ENCODE measurements at regions not wholly inside any gene's neighbourhood (a gene's known extent, or its start where the extent isn't known, plus 50 kb on each side); places are given as distances from the start of the nearest gene placed in this dataset.

DNA sequence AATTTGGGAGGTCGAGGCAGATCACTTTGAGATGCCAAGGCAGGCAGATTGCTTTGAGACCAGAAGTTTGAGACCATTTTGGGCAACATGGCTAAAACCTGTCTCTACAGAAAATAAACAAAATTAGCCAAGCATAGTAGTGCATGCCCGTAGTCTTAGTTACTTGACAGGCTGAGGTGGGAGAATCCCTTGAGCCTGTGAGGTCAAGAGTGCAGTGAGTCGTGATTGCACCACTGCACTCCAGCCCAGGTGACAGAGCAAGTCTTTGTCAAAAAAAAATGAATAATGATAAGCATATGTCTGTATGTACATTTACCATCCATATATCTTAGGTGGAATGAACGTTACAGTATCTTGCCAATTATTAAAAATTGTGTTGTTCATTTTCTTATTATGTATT is 2447.7 kb downstream of the PCDH9 start:
- no peaks in the 10 kb centered on the region for H3K27me3 Mint-ChIP-seq
- no peak for ATAC-seq (replicated peaks)

DNA sequence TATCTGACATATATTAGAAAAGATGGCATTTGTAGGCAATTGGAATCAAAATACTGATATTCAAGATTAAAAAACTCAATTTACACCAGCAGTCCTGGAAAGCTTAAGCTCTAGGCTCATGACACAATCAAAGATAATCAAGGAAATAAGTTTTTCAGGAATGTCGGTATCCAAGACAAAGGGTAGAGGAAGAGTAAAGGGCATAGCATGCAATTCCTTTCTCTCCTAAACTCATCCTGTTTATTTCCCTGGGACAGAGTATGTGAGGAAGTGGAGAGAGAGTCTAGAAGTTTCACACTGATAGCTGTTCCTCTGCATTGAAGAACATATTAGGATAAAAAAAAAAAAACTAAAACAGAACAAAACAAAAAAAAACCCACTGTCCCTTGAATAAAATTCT is 2452.1 kb downstream of the PCDH9 start:
- no peaks in the 10 kb centered on the region for H3K27me3 Mint-ChIP-seq
- DNase-seq (no peak), ATAC-seq (replicated peaks) (no peak)
- no peak overlapping the region for H3K4me3 Mint-ChIP-seq
- H3K27ac Mint-ChIP-seq, result no peak overlapping the region
- H3K4me1 Mint-ChIP-seq (ENCODE audit: low read depth in 2 of 2), result no peaks in the 10 kb centered on the region
- peaks cover 4 to 15% of the 10 kb centered on the region in 2 donors for H3K9me3 Mint-ChIP-seq
- H3K36me3 Mint-ChIP-seq (ENCODE audit: insufficient read depth), result no peaks in the 10 kb centered on the region

More for the DNA sequence above, 2447.7 kb downstream of the PCDH9 start:
- Mint-ChIP-seq H3K4me3 (no peak overlapping the region), H3K36me3 (ENCODE audit: insufficient read depth) (no peaks in the 10 kb centered on the region), H3K9me3 (peaks cover 1 to 13% of the 10 kb centered on the region in 2 donors), H3K4me1 (ENCODE audit: low read depth in 2 of 2) (no peaks in the 10 kb centered on the region), H3K27ac (no peak overlapping the region)
- DNase-seq, result no peak

DNA sequence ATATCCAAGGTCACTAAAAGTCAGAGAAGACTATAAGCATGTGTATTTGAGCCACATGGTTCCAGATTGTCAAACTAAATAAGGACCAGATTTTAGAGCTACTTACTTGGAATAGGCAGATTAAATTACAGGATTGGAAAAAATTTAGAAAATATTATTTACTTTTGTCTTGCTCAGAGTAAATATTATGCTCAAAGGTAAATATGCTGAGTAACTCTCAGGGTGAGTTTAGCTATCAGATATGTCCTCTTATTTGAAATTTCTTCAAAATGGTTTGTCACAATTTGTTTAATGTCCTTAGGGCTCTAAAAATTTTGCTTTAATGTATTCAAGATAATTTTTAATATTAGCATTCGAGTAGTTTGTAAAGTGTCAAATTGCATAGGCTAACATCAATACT is 2455.2 kb downstream of the PCDH9 start:
- H3K9me3 Mint-ChIP-seq, result peaks cover 5 to 29% of the 10 kb centered on the region in 2 donors
- no peak overlapping the region for H3K4me3 Mint-ChIP-seq
- H3K27me3 Mint-ChIP-seq, result no peaks in the 10 kb centered on the region
- ATAC-seq (replicated peaks) (no peak), DNase-seq (no peak)
- H3K27ac Mint-ChIP-seq, result no peak overlapping the region
- no peaks in the 10 kb centered on the region for H3K36me3 Mint-ChIP-seq (ENCODE audit: insufficient read depth)
- H3K4me1 Mint-ChIP-seq (ENCODE audit: low read depth in 2 of 2), result no peaks in the 10 kb centered on the region

DNA sequence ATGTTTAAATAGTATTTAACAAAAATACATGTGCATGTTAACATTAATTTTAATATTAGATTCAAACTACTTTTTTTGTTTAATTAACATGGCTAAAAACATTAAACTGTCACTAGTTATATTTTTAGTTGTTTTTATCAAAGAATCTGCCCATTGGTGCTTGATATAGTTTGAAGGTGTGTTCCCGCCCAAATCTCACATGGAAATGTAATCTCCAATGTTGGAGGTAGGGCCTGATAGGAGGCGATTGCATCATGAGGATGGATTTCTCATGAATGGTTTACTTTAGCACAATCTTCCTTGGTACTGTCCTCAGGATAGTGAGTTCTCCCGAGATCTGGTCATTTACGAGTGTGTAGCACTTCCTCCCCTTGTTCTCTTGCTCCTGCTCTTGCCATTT is 2459.4 kb downstream of the PCDH9 start:
- ATAC-seq (replicated peaks) (no peak), DNase-seq (no peak)
- Mint-ChIP-seq H3K36me3 (ENCODE audit: insufficient read depth) (no peaks in the 10 kb centered on the region), H3K27me3 (no peaks in the 10 kb centered on the region), H3K27ac (no peak overlapping the region), H3K4me3 (no peak overlapping the region), H3K4me1 (ENCODE audit: low read depth in 2 of 2) (no peaks in the 10 kb centered on the region), H3K9me3 (peaks cover 11 to 23% of the 10 kb centered on the region in 2 donors)

DNA sequence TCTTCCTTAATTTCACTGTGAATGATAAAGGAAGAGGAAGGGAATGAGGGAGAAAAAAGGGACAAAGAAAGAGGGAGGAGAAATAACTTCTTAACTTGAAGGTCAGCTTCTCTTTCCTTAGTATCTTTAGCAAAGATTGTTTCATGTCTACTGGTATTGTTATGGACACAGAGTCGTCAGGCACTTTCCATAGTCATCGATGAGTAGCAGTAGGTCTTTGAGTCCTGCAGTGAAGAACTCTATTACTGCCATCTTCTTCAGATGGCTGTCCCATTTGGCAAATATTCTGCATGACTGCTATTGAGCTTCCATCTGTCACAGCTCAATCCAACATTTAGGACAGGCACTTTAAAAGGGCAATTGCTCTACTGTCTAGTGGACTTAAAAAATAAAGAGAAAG is 2463.1 kb downstream of the PCDH9 start:
- Mint-ChIP-seq H3K27ac (no peak overlapping the region), H3K4me1 (ENCODE audit: low read depth in 2 of 2) (no peaks in the 10 kb centered on the region)
- ATAC-seq (replicated peaks), result no peak

DNA sequence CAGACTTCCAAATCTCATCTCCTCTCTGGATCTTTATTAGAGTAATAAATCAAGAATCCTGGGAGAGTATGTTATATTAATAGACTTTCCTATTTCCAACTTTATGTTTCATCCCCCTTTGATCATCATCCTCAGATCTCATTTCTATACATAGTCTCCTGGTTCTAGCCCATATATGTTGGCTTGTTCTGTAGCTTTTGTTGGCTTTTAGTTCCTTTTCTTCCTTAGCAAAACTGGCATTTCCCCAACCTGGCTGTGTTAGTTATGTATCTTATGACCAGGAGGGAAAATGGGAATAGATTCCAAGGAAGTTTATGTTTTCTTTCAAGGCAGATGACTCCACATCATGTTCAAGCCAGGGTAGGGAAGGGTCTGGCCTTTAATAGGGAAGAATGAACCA is 2464.5 kb downstream of the PCDH9 start:
- no peaks in the 10 kb centered on the region for H3K36me3 Mint-ChIP-seq (ENCODE audit: insufficient read depth)
- H3K9me3 Mint-ChIP-seq, result peaks cover 10 to 14% of the 10 kb centered on the region in 2 donors
- no peak overlapping the region for H3K4me3 Mint-ChIP-seq
- no peaks in the 10 kb centered on the region for H3K4me1 Mint-ChIP-seq (ENCODE audit: low read depth in 2 of 2)
- no peak overlapping the region for H3K27ac Mint-ChIP-seq
- no peak for DNase-seq
- no peaks in the 10 kb centered on the region for H3K27me3 Mint-ChIP-seq
- no peak for ATAC-seq (replicated peaks)

More for the DNA sequence above, 2463.1 kb downstream of the PCDH9 start:
- Mint-ChIP-seq H3K27me3 (no peaks in the 10 kb centered on the region), H3K36me3 (ENCODE audit: insufficient read depth) (no peaks in the 10 kb centered on the region), H3K9me3 (peaks cover 12 to 21% of the 10 kb centered on the region in 2 donors), H3K4me3 (no peak overlapping the region)
- DNase-seq, result no peak

DNA sequence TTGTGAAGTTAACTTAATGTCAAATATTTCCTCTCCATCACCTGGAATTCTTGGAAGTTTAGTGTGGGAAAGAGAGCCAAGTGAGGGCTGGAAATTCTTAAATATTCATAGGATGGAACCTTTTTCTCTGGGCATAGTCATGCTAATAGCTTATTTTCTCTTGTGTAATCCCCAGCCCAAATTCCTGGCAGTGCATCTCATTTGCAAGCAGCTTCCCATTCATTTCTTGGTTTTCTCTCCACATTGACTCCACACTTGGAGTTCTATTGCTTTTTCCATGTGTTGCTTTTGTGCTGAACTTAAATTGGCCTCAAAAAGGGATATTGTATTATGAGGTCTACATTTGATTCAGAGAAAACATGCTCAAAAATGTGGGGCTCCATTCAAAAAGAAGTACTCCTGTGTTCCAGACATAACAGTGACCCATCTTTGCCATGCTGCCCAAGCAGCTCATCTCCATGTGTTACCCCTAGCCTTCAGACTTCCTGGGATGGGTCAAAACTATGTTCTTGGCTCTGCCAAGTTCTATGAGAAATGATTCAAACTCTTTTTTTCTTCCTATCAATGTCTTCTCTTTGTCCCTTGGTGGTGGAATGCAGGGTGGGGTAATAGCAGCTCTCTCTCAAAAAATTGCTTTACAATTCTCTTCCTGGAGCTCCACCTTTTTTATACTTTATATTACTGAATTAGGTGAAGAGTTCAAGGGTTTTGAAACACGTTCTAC is 2471.5 kb downstream of the PCDH9 start:
- Mint-ChIP-seq H3K27me3 (no peaks in the 10 kb centered on the region), H3K4me1 (ENCODE audit: low read depth in 2 of 2) (no peaks in the 10 kb centered on the region), H3K36me3 (ENCODE audit: insufficient read depth) (no peaks in the 10 kb centered on the region), H3K4me3 (no peak overlapping the region), H3K9me3 (peaks cover 11 to 24% of the 10 kb centered on the region in 2 donors), H3K27ac (no peak overlapping the region)
- ATAC-seq (replicated peaks), result no peak
- DNase-seq, result no peak

DNA sequence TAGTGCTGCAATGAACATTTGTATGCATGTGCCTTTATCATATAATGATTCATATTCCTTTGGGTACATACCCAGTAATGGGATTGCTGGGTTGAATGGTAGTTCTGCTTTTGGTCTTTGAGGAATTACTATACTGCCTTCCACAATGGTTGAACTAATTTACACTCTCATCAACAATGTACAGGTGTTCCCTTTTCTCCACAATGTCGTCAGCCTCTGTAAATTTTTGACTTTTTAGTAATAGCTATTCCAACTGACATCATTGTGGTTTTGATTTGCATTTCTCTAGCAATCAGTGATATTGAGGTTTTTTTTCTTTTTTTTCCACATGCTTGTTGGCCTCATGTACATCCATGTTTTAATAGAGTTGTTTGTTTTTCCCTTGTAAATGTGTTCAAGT is 2473.5 kb downstream of the PCDH9 start:
- no peaks in the 10 kb centered on the region for H3K27me3 Mint-ChIP-seq
- H3K9me3 Mint-ChIP-seq, result peaks cover 11 to 24% of the 10 kb centered on the region in 2 donors
- ATAC-seq (replicated peaks), result no peak
- no peaks in the 10 kb centered on the region for H3K36me3 Mint-ChIP-seq (ENCODE audit: insufficient read depth)
- no peak overlapping the region for H3K27ac Mint-ChIP-seq
- no peaks in the 10 kb centered on the region for H3K4me1 Mint-ChIP-seq (ENCODE audit: low read depth in 2 of 2)
- no peak overlapping the region for H3K4me3 Mint-ChIP-seq
- DNase-seq, result no peak

DNA sequence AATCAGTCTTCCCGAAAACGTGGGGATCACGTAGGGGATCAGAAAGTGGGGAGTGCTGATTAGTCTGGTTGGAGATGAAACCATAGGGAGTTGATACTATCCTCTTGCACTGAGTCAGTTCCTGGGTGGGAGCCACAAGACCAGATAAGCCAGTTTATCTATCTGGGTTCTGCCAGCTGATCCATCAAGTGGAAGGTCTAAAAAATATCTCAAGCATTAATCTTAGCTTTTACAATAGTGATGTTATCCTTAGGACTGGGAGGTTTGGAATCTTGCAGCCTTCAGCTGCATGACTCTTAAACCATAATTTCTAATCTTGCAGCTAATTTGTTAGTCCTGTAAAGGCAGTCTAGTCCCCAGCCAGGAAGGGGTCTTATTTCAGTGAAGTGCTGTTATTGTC is 2474.2 kb downstream of the PCDH9 start:
- ATAC-seq (replicated peaks), result no peak
- Mint-ChIP-seq H3K36me3 (ENCODE audit: insufficient read depth) (no peaks in the 10 kb centered on the region), H3K4me3 (no peak overlapping the region), H3K27me3 (no peaks in the 10 kb centered on the region), H3K4me1 (ENCODE audit: low read depth in 2 of 2) (no peaks in the 10 kb centered on the region), H3K9me3 (peaks cover 14 to 24% of the 10 kb centered on the region in 2 donors), H3K27ac (no peak overlapping the region)
- no peak for DNase-seq

DNA sequence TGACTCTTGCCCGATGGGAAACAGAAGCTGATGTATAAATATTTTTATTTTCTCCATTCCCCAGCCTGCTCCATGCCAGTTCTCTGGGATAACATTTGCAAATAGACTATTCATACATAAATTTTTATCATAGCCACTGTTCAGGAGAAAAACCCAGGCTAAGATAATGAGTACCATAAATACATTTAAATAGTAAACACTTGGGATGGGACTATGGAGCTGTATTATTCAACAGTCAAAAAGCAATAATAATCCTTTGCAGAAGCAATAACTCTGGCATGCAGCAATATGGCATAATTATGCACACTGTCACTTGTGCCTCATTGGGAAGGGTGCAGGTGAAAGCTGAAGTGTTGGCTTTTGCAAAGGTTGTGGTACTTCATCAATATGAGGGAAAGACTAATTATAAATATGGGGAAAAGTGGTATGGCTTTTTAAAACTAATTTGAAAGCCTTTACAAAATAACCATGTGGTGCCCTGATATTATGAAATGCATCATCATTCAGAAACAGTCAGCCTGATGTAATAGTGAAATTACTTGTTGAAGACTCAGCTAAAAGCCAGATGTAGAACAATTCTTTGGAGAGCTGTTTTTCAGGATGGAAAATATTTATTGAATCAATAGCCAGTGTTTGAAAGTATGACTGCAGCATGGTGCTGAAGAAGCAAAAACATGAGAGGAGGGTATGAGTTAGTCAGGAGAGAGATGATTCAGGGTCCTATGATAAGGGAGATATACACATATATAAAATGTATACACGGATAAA is 2476.7 kb downstream of the PCDH9 start:
- ATAC-seq (replicated peaks) (no peak), DNase-seq (no peak)
- no peaks in the 10 kb centered on the region for H3K36me3 Mint-ChIP-seq (ENCODE audit: insufficient read depth)
- H3K9me3 Mint-ChIP-seq, result peaks cover 11 to 16% of the 10 kb centered on the region in 2 donors
- H3K4me3 Mint-ChIP-seq, result no peak overlapping the region
- no peaks in the 10 kb centered on the region for H3K4me1 Mint-ChIP-seq (ENCODE audit: low read depth in 2 of 2)
- H3K27ac Mint-ChIP-seq, result no peak overlapping the region
- H3K27me3 Mint-ChIP-seq, result no peaks in the 10 kb centered on the region

DNA sequence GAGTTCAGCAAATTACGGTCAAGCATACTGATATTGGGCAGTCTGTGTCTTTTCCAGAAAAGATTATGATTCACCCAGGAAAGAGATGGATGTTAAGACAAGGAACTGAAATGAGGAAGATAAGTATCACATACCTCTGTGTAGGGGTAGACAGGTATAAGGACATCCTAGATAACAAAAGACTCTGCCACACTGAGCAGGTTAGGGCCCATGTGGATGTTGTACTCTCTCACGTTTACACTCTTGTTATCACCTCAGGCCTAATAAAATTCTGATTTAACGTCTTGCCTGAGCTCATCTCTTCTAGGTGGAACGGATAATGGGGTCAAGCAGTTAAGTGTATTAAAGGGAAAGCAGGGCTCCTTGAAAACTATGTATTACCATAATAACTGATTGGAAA is 2480.8 kb downstream of the PCDH9 start:
- Mint-ChIP-seq H3K9me3 (peaks cover 8 to 11% of the 10 kb centered on the region in 2 donors), H3K36me3 (ENCODE audit: insufficient read depth) (no peaks in the 10 kb centered on the region), H3K4me3 (no peak overlapping the region), H3K4me1 (ENCODE audit: low read depth in 2 of 2) (no peaks in the 10 kb centered on the region), H3K27me3 (no peaks in the 10 kb centered on the region), H3K27ac (no peak overlapping the region)
- DNase-seq (no peak), ATAC-seq (replicated peaks) (no peak)

DNA sequence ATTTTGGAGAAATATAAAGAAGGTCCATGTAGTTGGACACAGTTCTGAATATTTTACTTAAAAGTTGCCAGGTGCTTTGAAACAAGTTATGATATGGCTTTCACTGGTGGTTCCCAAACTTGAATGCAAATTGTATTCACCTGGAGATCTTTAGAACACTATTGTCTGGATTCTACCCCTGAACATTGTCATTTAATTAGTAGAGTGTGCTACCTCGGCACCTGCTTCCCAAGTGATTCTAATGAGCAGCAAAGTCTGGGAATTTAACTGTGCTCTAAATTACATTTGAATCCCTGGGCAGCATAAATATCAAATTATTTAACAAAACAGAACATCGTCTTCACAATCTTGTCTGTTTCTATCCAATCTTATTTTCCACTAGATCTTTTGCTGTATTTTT is 2483.3 kb downstream of the PCDH9 start:
- Mint-ChIP-seq H3K4me3 (no peak overlapping the region), H3K4me1 (ENCODE audit: low read depth in 2 of 2) (no peaks in the 10 kb centered on the region), H3K9me3 (peaks cover 8 to 10% of the 10 kb centered on the region in 2 donors), H3K27ac (no peak overlapping the region), H3K36me3 (ENCODE audit: insufficient read depth) (no peaks in the 10 kb centered on the region), H3K27me3 (no peaks in the 10 kb centered on the region)
- no peak for DNase-seq
- no peak for ATAC-seq (replicated peaks)

DNA sequence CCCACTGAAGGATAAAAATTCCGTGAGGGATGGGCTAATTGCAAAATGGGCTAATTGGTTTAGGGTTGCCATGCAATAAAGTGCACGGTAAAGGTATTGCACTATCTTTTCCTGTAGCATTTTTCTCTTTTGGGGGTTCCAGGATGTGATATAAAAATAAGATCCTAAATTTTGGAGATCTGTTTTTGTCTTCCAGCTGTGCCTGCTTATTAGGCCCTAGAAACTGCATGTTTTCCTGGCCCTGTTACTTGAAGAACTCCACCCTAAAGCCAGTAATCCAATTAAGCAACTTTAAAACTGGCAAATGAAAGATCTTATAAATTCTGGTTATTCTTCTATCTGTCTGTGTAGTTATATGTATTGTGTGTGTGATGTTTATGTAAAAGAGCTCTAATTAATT is 2489.6 kb downstream of the PCDH9 start:
- H3K36me3 Mint-ChIP-seq (ENCODE audit: insufficient read depth), result no peaks in the 10 kb centered on the region
- no peak for ATAC-seq (replicated peaks)
- H3K9me3 Mint-ChIP-seq, result peaks cover 0 to 10% of the 10 kb centered on the region in 2 donors
- no peaks in the 10 kb centered on the region for H3K4me1 Mint-ChIP-seq (ENCODE audit: low read depth in 2 of 2)
- H3K27me3 Mint-ChIP-seq, result no peaks in the 10 kb centered on the region
- no peak for DNase-seq
- H3K4me3 Mint-ChIP-seq, result no peak overlapping the region
- no peak overlapping the region for H3K27ac Mint-ChIP-seq

DNA sequence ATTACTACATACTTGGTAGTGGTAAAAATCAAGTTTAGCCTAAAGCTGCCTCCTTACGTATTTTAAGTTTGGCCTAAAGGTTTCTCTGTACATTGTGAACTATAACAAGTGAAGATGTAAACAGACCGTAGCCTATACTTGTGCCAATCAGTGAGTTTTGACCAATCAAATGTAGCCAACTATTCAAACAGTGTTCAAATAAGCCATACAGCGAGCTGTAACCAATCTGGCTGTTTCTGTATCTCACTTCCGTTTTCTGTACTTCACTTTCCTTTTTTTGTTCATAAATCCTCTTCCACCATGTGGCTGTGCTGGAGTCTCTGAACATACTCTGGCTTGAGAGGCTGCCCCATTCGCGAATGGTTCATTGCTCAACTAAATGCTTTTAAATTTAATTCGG is 2504.6 kb downstream of the PCDH9 start:
- Mint-ChIP-seq H3K36me3 (ENCODE audit: insufficient read depth) (no peaks in the 10 kb centered on the region), H3K27ac (no peak overlapping the region), H3K4me1 (ENCODE audit: low read depth in 2 of 2) (no peaks in the 10 kb centered on the region), H3K4me3 (no peak overlapping the region), H3K9me3 (peaks cover 6 to 8% of the 10 kb centered on the region in 2 donors), H3K27me3 (no peaks in the 10 kb centered on the region)
- DNase-seq (no peak), ATAC-seq (replicated peaks) (no peak)
